ENCODE measurements at regions not wholly inside any gene's neighbourhood (a gene's known extent, or its start where the extent isn't known, plus 50 kb on each side); places are given as distances from the start of the nearest gene placed in this dataset.

DNA sequence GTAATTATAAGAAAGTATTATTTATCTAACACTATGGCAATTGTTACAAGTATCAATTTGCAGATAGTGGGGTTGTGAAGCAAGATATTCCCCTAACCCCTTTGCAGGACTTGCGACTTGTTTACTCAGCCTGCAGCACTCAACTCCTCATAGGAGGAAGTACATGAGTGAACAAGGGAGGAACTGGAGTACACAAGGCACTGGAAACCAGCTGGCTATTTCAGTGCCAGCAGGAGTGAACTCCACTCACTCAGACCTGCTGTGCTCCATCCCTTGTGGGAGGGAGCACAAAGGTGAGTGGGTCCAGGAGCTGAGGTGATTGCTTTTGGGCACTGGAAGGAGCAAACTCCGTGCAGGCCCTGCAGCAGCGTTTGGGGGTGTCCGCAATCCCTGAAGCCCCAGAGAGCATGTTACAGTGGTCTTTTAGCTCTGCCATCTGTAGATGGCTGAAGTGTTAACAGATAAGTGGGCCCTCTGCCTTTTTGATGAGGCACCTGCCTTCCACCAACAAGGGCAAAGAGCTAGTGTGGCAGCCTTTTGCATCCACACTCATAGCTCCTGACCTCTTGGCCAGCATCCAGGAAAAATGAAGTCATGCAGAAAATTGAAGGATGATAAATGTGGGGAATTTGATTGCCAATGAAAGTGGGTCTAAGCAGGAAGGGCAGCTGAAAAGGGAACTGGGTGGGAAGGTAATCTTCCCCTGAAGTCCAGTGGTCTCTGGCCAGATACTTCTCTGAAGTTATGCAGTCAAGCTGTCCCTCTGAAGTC lies 802.2 kb upstream of the MIR17HG start:
- Histone ChIP-seq H3K9me3 (ENCODE audit: control insufficient read depth in 2 of 2, insufficient read depth in 1 of 2, low read depth in 1 of 2, low read length in 1 of 2) (peaks cover 2 to 6% of the 10 kb centered on the region in 2 donors), H3K4me3 (ENCODE audit: low read depth in 1 of 2, low read length in 2 of 2) (no peak overlapping the region), H3K36me3 (ENCODE audit: control insufficient read depth in 2 of 2, insufficient read depth in 2 of 2, low read length in 1 of 2) (no peaks in the 10 kb centered on the region), H3K4me1 (ENCODE audit: control insufficient read depth in 2 of 2, insufficient read depth in 2 of 2, low read length in 1 of 2) (no peaks in the 10 kb centered on the region), H3K27me3 (ENCODE audit: control insufficient read depth in 1 of 2, insufficient read depth in 2 of 2, low read length in 2 of 2) (no peaks in the 10 kb centered on the region), H3K27ac (ENCODE audit: low read depth in 2 of 2, low read length in 1 of 2) (no peak overlapping the region)
- 87 to 92% methylated on average over 4 of the region's 4 CpGs for WGBS, 2 donors

DNA sequence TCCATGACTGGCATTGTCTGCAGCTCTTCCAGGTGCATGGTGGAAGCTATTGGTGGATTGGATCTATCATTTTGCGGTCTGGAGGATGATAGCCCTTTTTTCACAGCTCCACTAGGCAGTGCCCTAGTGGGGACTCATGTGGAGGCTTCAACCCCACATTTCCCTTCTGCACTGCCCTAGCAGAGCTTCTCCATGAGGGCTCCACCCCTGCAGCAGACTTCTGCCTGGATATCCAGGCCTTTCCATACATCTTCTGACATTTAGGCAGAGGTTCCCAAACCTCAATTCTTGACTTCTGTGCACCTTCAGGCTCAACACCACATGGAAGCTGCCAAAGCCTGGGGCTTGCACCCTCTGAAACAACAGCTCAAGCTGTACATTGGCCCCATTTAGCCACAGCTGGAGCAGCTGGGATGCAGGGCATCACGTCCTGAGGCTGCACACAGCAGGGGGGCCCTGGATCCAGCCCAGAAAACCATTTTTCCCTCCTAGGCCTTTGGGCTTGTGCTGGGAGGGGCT lies 800.2 kb upstream of the MIR17HG start:
- Histone ChIP-seq H3K4me3 (ENCODE audit: low read depth in 1 of 2, low read length in 2 of 2) (no peak overlapping the region), H3K4me1 (ENCODE audit: control insufficient read depth in 2 of 2, insufficient read depth in 2 of 2, low read length in 1 of 2) (no peaks in the 10 kb centered on the region), H3K27me3 (ENCODE audit: control insufficient read depth in 1 of 2, insufficient read depth in 2 of 2, low read length in 2 of 2) (no peaks in the 10 kb centered on the region), H3K36me3 (ENCODE audit: control insufficient read depth in 2 of 2, insufficient read depth in 2 of 2, low read length in 1 of 2) (no peaks in the 10 kb centered on the region), H3K9me3 (ENCODE audit: control insufficient read depth in 2 of 2, insufficient read depth in 1 of 2, low read depth in 1 of 2, low read length in 1 of 2) (peaks cover 2 to 6% of the 10 kb centered on the region in 2 donors), H3K27ac (ENCODE audit: low read depth in 2 of 2, low read length in 1 of 2) (no peak overlapping the region)
- 62 to 76% methylated on average over 2 of the region's 2 CpGs for WGBS, 2 donors

DNA sequence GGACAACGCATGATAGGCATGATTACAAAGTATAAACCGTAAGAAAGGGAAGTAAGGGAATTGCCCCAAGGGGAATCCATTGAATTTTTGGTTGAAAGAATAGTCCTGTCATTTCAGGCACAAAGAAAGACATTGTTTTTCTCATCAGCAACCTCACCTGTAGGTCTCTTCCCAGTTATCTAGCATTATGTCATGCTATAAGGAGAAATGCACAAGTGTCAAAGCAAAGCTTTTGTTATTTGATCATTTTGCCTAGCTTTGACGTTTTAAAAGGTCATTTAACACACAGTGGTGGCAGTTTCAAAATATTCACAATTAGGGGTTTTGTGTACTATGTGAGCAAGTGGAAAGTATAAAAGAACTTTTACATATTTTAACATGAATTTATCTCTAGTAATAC lies 796.2 kb upstream of the MIR17HG start:
- H3K4me3 ChIP-seq (ENCODE audit: low read depth in 1 of 2, low read length in 2 of 2), result no peak overlapping the region

DNA sequence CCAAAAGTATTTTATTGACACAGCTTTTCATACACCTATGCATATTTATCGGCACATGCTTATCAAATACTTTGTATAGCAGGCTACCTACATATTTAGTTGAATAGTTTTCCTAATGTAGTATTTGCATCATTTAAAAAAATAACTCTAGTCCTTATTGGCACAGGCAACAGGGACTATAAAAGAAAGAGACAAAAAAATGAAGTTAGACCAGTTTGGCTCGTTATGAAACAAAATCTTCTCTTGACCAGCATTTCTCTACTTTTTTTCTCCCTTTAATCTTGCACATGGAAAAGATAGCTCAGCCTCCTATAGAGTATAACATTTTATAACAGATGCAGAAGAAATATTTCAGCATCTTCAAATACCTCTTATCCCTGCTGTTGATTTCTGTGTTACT lies 794.8 kb upstream of the MIR17HG start:
- Histone ChIP-seq H3K4me1 (ENCODE audit: control insufficient read depth in 2 of 2, insufficient read depth in 2 of 2, low read length in 1 of 2) (no peaks in the 10 kb centered on the region), H3K27ac (ENCODE audit: low read depth in 2 of 2, low read length in 1 of 2) (no peak overlapping the region), H3K9me3 (ENCODE audit: control insufficient read depth in 2 of 2, insufficient read depth in 1 of 2, low read depth in 1 of 2, low read length in 1 of 2) (no peaks in the 10 kb centered on the region), H3K4me3 (ENCODE audit: low read depth in 1 of 2, low read length in 2 of 2) (no peak overlapping the region), H3K27me3 (ENCODE audit: control insufficient read depth in 1 of 2, insufficient read depth in 2 of 2, low read length in 2 of 2) (no peaks in the 10 kb centered on the region), H3K36me3 (ENCODE audit: control insufficient read depth in 2 of 2, insufficient read depth in 2 of 2, low read length in 1 of 2) (no peaks in the 10 kb centered on the region)
- 41% methylated on average over 2 of the region's 2 CpGs for WGBS, 2 donors

More for the DNA sequence above, 796.2 kb upstream of the MIR17HG start:
- peaks cover 2 to 6% of the 10 kb centered on the region in 2 donors for H3K9me3 ChIP-seq (ENCODE audit: control insufficient read depth in 2 of 2, insufficient read depth in 1 of 2, low read depth in 1 of 2, low read length in 1 of 2)
- WGBS, 2 donors, result 60 to 75% methylated on average over 3 of the region's 3 CpGs
- H3K36me3 ChIP-seq (ENCODE audit: control insufficient read depth in 2 of 2, insufficient read depth in 2 of 2, low read length in 1 of 2), result no peaks in the 10 kb centered on the region
- H3K27ac ChIP-seq (ENCODE audit: low read depth in 2 of 2, low read length in 1 of 2), result no peak overlapping the region
- H3K4me1 ChIP-seq (ENCODE audit: control insufficient read depth in 2 of 2, insufficient read depth in 2 of 2, low read length in 1 of 2), result no peaks in the 10 kb centered on the region
- H3K27me3 ChIP-seq (ENCODE audit: control insufficient read depth in 1 of 2, insufficient read depth in 2 of 2, low read length in 2 of 2), result no peaks in the 10 kb centered on the region

DNA sequence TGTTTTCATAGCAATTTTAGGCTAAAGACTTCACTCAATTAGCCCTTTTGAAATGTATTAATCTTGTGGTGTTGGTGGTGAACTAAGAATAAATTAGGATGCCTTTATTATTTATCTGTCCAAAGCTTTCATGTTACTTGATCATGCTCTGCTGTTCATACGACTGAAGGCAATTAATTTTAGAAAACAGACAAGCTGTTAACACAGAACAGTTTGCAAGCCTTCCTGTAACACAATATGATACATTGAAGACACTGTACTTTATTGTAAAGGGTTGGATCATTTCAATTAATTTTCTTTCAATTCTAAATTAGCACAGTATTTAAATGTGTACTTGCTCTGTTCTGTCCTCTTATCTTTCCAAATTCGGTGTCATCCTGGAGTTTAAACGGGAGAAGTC lies 794.3 kb upstream of the MIR17HG start:
- Histone ChIP-seq H3K27ac (ENCODE audit: low read depth in 2 of 2, low read length in 1 of 2) (no peak overlapping the region), H3K27me3 (ENCODE audit: control insufficient read depth in 1 of 2, insufficient read depth in 2 of 2, low read length in 2 of 2) (no peaks in the 10 kb centered on the region), H3K9me3 (ENCODE audit: control insufficient read depth in 2 of 2, insufficient read depth in 1 of 2, low read depth in 1 of 2, low read length in 1 of 2) (no peaks in the 10 kb centered on the region), H3K4me1 (ENCODE audit: control insufficient read depth in 2 of 2, insufficient read depth in 2 of 2, low read length in 1 of 2) (no peaks in the 10 kb centered on the region), H3K4me3 (ENCODE audit: low read depth in 1 of 2, low read length in 2 of 2) (no peak overlapping the region), H3K36me3 (ENCODE audit: control insufficient read depth in 2 of 2, insufficient read depth in 2 of 2, low read length in 1 of 2) (no peaks in the 10 kb centered on the region)
- 47 to 51% methylated on average over 3 of the region's 3 CpGs for WGBS, 2 donors

DNA sequence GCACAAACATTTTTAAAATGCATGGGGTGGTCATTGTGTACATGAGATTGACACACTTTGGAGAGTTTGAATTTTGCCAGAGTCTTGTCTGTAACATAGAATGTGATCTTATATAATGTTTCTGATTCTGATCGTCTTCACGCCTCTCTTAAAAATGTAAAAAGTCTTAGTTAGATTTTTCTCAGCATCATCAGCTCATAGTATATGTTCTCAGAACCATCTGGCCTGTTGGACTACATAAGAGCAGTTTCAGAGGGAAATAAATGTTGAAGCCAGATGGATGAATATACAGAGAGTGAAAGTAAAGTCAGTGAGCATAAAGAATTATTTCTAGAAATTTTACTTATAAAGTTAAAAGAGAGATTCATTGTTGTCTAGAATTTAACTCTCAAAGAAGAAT lies 789.9 kb upstream of the MIR17HG start:
- 89 to 92% methylated on average over 2 of the region's 2 CpGs for WGBS, 2 donors
- Histone ChIP-seq H3K27me3 (ENCODE audit: control insufficient read depth in 1 of 2, insufficient read depth in 2 of 2, low read length in 2 of 2) (no peaks in the 10 kb centered on the region), H3K4me3 (ENCODE audit: low read depth in 1 of 2, low read length in 2 of 2) (no peak overlapping the region), H3K36me3 (ENCODE audit: control insufficient read depth in 2 of 2, insufficient read depth in 2 of 2, low read length in 1 of 2) (no peaks in the 10 kb centered on the region), H3K27ac (ENCODE audit: low read depth in 2 of 2, low read length in 1 of 2) (no peak overlapping the region), H3K9me3 (ENCODE audit: control insufficient read depth in 2 of 2, insufficient read depth in 1 of 2, low read depth in 1 of 2, low read length in 1 of 2) (no peaks in the 10 kb centered on the region), H3K4me1 (ENCODE audit: control insufficient read depth in 2 of 2, insufficient read depth in 2 of 2, low read length in 1 of 2) (no peaks in the 10 kb centered on the region)

DNA sequence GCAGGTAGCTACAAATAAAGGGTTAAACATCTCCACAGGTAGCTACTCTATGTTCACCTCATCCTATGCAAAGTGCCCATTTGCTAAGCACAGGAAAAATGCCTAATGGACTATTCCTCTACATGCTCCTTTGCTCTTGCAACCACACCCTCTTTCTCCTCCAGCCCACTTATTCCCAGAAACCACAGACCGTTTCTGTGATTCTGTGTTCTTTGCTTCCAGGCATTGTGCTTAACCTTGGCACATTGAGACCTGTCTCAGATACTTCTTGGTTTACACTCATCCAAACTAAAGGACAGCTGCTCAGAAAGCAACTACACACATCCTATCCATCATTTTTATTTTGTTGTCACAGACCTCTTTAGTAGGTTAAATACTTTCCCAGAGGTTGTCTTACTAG lies 785.0 kb upstream of the MIR17HG start:
- no peaks in the 10 kb centered on the region for H3K9me3 ChIP-seq (ENCODE audit: control insufficient read depth in 2 of 2, insufficient read depth in 1 of 2, low read depth in 1 of 2, low read length in 1 of 2)

DNA sequence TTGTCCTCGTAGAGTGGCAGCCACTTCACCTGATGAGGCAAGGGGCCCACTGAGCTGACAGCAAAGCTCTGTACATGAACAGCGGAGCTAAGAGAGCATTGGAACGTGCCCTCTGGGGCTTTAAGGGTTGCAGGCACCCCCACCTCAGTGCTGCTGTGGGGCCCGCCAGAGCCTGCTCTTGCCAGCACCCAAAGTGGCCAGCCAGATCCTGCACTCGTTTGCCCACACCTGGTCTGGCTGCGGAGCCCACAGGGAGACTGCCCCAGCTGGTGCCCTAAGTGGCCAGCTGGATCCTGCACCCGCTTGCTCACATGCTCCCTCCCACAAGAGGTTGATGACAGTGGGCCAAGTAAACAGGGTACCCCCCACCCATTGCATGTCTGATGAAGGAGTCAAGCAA lies 783.4 kb upstream of the MIR17HG start:
- H3K9me3 ChIP-seq (ENCODE audit: control insufficient read depth in 2 of 2, insufficient read depth in 1 of 2, low read depth in 1 of 2, low read length in 1 of 2), result no peaks in the 10 kb centered on the region
- H3K4me1 ChIP-seq (ENCODE audit: control insufficient read depth in 2 of 2, insufficient read depth in 2 of 2, low read length in 1 of 2), result no peaks in the 10 kb centered on the region
- no peaks in the 10 kb centered on the region for H3K36me3 ChIP-seq (ENCODE audit: control insufficient read depth in 2 of 2, insufficient read depth in 2 of 2, low read length in 1 of 2)
- H3K27ac ChIP-seq (ENCODE audit: low read depth in 2 of 2, low read length in 1 of 2), result no peak overlapping the region
- 80 to 87% methylated on average over 7 of the region's 7 CpGs for WGBS, 2 donors
- H3K27me3 ChIP-seq (ENCODE audit: control insufficient read depth in 1 of 2, insufficient read depth in 2 of 2, low read length in 2 of 2), result no peaks in the 10 kb centered on the region
- no peak overlapping the region for H3K4me3 ChIP-seq (ENCODE audit: low read depth in 1 of 2, low read length in 2 of 2)

More for the DNA sequence above, 785.0 kb upstream of the MIR17HG start:
- H3K27ac ChIP-seq (ENCODE audit: low read depth in 2 of 2, low read length in 1 of 2), result no peak overlapping the region
- no peaks in the 10 kb centered on the region for H3K4me1 ChIP-seq (ENCODE audit: control insufficient read depth in 2 of 2, insufficient read depth in 2 of 2, low read length in 1 of 2)
- H3K4me3 ChIP-seq (ENCODE audit: low read depth in 1 of 2, low read length in 2 of 2), result no peak overlapping the region
- no peaks in the 10 kb centered on the region for H3K27me3 ChIP-seq (ENCODE audit: control insufficient read depth in 1 of 2, insufficient read depth in 2 of 2, low read length in 2 of 2)
- no peaks in the 10 kb centered on the region for H3K36me3 ChIP-seq (ENCODE audit: control insufficient read depth in 2 of 2, insufficient read depth in 2 of 2, low read length in 1 of 2)
- WGBS, 2 donors, result 32 to 46% methylated on average over 1 of the region's 1 CpG

DNA sequence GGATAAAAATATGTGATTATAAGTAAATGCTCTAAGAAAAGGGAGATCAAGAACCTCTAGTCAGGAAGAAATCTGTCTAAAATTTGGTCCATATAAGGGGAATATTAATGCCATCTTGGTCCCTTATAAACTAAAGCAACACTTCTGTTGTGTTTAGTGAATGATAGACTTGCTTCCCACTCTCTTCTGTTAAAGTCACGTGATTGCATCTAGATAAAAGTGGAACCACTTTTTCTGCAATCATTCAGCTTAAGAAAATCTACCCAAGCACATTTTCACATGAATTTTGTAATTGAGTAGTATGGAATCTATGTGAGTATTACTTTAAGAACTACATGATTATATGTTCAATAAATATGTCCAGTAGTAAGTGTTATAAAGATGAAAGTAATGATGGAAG lies 782.9 kb upstream of the MIR17HG start:
- WGBS, 2 donors, result 65 to 80% methylated on average over 1 of the region's 1 CpG
- H3K27me3 ChIP-seq (ENCODE audit: control insufficient read depth in 1 of 2, insufficient read depth in 2 of 2, low read length in 2 of 2), result no peaks in the 10 kb centered on the region

More for the DNA sequence above, 782.9 kb upstream of the MIR17HG start:
- Histone ChIP-seq H3K4me3 (ENCODE audit: low read depth in 1 of 2, low read length in 2 of 2) (no peak overlapping the region), H3K4me1 (ENCODE audit: control insufficient read depth in 2 of 2, insufficient read depth in 2 of 2, low read length in 1 of 2) (no peaks in the 10 kb centered on the region), H3K27ac (ENCODE audit: low read depth in 2 of 2, low read length in 1 of 2) (no peak overlapping the region), H3K36me3 (ENCODE audit: control insufficient read depth in 2 of 2, insufficient read depth in 2 of 2, low read length in 1 of 2) (no peaks in the 10 kb centered on the region), H3K9me3 (ENCODE audit: control insufficient read depth in 2 of 2, insufficient read depth in 1 of 2, low read depth in 1 of 2, low read length in 1 of 2) (no peaks in the 10 kb centered on the region)

Measured in esophagus (tissue), 2 donors.